GM19468 (cell line): ENCODE measurements at regions not wholly inside any gene's neighbourhood (a gene's known extent, or its start where the extent isn't known, plus 50 kb on each side); places are given as distances from the start of the nearest gene placed in this dataset.
"Not testable (repeated sequence)": the region's sequence is repeated elsewhere in the genome, so short reads cannot be mapped to it uniquely, and the experiment has no call there.

Experiments
- ATAC-seq: cut with Tn5 transposase; IDR thresholded peaks from one replicate; pipeline ENCODE4 v1.9.1; 2021; ENCODE audit warnings: mild to moderate bottlenecking, moderate library complexity, moderate number of reproducible peaks; ENCODE audit not compliant: unreplicated experiment; ENCODE audit errors: extremely low read depth

GRCh38 chr4:116361790-116362189, 723.6 kb downstream of the TRAM1L1 start:
- ATAC-seq, result no peak

- peak; percentile 95 for ATAC-seq
Measured at GRCh38 chr4:116358633-116359222, 726.6 kb downstream of the TRAM1L1 start.

GRCh38 chr4:116357758-116358157, 727.6 kb downstream of the TRAM1L1 start:
- no peak for ATAC-seq

GRCh38 chr4:116346750-116347149, 738.6 kb downstream of the TRAM1L1 start:
- ATAC-seq, result no peak

GRCh38 chr4:116343809-116344208, 741.6 kb downstream of the TRAM1L1 start:
- ATAC-seq, result no peak

GRCh38 chr4:116342143-116342542, 743.2 kb downstream of the TRAM1L1 start:
- ATAC-seq, result no peak

- no peak for ATAC-seq
Measured at GRCh38 chr4:116332508-116332907, 752.9 kb downstream of the TRAM1L1 start.

GRCh38 chr4:116328261-116328860, 757.0 kb downstream of the TRAM1L1 start:
- no peak for ATAC-seq

GRCh38 chr4:116323606-116324005, 761.8 kb downstream of the TRAM1L1 start:
- no peak for ATAC-seq

- no peak for ATAC-seq
Measured at GRCh38 chr4:116321471-116321870, 763.9 kb downstream of the TRAM1L1 start.

GRCh38 chr4:116320859-116321258, 764.5 kb downstream of the TRAM1L1 start:
- no peak for ATAC-seq

GRCh38 chr4:116303736-116304188, 781.6 kb downstream of the TRAM1L1 start:
- ATAC-seq, result no peak

GRCh38 chr4:116302990-116303735, 782.2 kb downstream of the TRAM1L1 start:
- ATAC-seq, result no peak

GRCh38 chr4:116275006-116275405, 810.4 kb downstream of the TRAM1L1 start:
- no peak for ATAC-seq

GRCh38 chr4:116272336-116272735, 813.0 kb downstream of the TRAM1L1 start:
- no peak for ATAC-seq

GRCh38 chr4:116260931-116261330, 824.4 kb downstream of the TRAM1L1 start:
- not testable (repeated sequence) for ATAC-seq

GRCh38 chr4:116244771-116245170, 840.6 kb downstream of the TRAM1L1 start:
- ATAC-seq, result no peak

- no peak for ATAC-seq
Measured at GRCh38 chr4:116243431-116243830, 841.9 kb downstream of the TRAM1L1 start.

- no peak for ATAC-seq
Measured at GRCh38 chr4:116233971-116234370, 851.4 kb downstream of the TRAM1L1 start.

- ATAC-seq, result not testable (repeated sequence)
Measured at GRCh38 chr4:116231999-116232398, 853.4 kb downstream of the TRAM1L1 start.

- no peak for ATAC-seq
Measured at GRCh38 chr4:116229420-116229819, 856.0 kb downstream of the TRAM1L1 start.
